ENCODE measurements at regions not wholly inside any gene's neighbourhood (a gene's known extent, or its start where the extent isn't known, plus 50 kb on each side); places are given as distances from the start of the nearest gene placed in this dataset.

GRCh38 chr1:29635501-29636263 is 399.4 kb downstream of the PTPRU start:
- TF ChIP-seq GATA1 (IDR thresholded peaks at IDR 0.05; ENCODE audit: low read depth, low read length), result no peak
- TF ChIP-seq POLR2A (IDR thresholded peaks at IDR 0.05; ENCODE audit: low read length), result no peak
- DNase-seq, result no peak

- no peak for TF ChIP-seq GATA1 (IDR thresholded peaks at IDR 0.05; ENCODE audit: low read depth, low read length)
- TF ChIP-seq POLR2A (IDR thresholded peaks at IDR 0.05; ENCODE audit: low read length), result no peak
- no peak for DNase-seq
These were observed 398.5 kb downstream of the PTPRU start for GRCh38 chr1:29634746-29635335.

- no peak for DNase-seq
- no peak for TF ChIP-seq POLR2A (IDR thresholded peaks at IDR 0.05; ENCODE audit: low read length)
- no peak for TF ChIP-seq GATA1 (IDR thresholded peaks at IDR 0.05; ENCODE audit: low read depth, low read length)
These were observed 398.0 kb downstream of the PTPRU start for GRCh38 chr1:29634324-29634723.

- DNase-seq, result peak in 1 of 2 experiments; percentile 2
- no peak for TF ChIP-seq POLR2A (IDR thresholded peaks at IDR 0.05; ENCODE audit: low read length)
- TF ChIP-seq GATA1 (IDR thresholded peaks at IDR 0.05; ENCODE audit: low read depth, low read length), result no peak
These were observed 397.4 kb downstream of the PTPRU start for GRCh38 chr1:29633771-29634170.

- TF ChIP-seq GATA1 (IDR thresholded peaks at IDR 0.05; ENCODE audit: low read depth, low read length) (no peak), POLR2A (IDR thresholded peaks at IDR 0.05; ENCODE audit: low read length) (no peak)
- no peak for DNase-seq
These were observed 396.7 kb downstream of the PTPRU start for GRCh38 chr1:29632806-29633615.

- no peak for TF ChIP-seq POLR2A (IDR thresholded peaks at IDR 0.05; ENCODE audit: low read length)
- no peak for DNase-seq
These were observed 395.8 kb downstream of the PTPRU start for GRCh38 chr1:29631836-29632805.

- no peak for DNase-seq
- TF ChIP-seq POLR2A (IDR thresholded peaks at IDR 0.05; ENCODE audit: low read length) (no peak), GATA1 (IDR thresholded peaks at IDR 0.05; ENCODE audit: low read depth, low read length) (no peak)
These were observed 395.0 kb downstream of the PTPRU start for GRCh38 chr1:29631361-29631760.

GRCh38 chr1:29630756-29631155 is 394.4 kb downstream of the PTPRU start:
- TF ChIP-seq GATA1 (IDR thresholded peaks at IDR 0.05; ENCODE audit: low read depth, low read length), result no peak
- no peak for TF ChIP-seq POLR2A (IDR thresholded peaks at IDR 0.05; ENCODE audit: low read length)

GRCh38 chr1:29629814-29630516 is 393.6 kb downstream of the PTPRU start:
- DNase-seq, result no peak
- TF ChIP-seq GATA1 (IDR thresholded peaks at IDR 0.05; ENCODE audit: low read depth, low read length), result no peak
- TF ChIP-seq POLR2A (IDR thresholded peaks at IDR 0.05; ENCODE audit: low read length), result no peak

More at GRCh38 chr1:29630756-29631155, 394.4 kb downstream of the PTPRU start:
- no peak for DNase-seq

- DNase-seq, result no peak
- TF ChIP-seq POLR2A (IDR thresholded peaks at IDR 0.05; ENCODE audit: low read length) (no peak), GATA1 (IDR thresholded peaks at IDR 0.05; ENCODE audit: low read depth, low read length) (no peak)
These were observed 393.1 kb downstream of the PTPRU start for GRCh38 chr1:29629401-29629800.

GRCh38 chr1:29628190-29628589 is 391.9 kb downstream of the PTPRU start:
- TF ChIP-seq POLR2A (IDR thresholded peaks at IDR 0.05; ENCODE audit: low read length), result no peak
- no peak for TF ChIP-seq GATA1 (IDR thresholded peaks at IDR 0.05; ENCODE audit: low read depth, low read length)
- no peak for DNase-seq

GRCh38 chr1:29626726-29627125 is 390.4 kb downstream of the PTPRU start:
- TF ChIP-seq GATA1 (IDR thresholded peaks at IDR 0.05; ENCODE audit: low read depth, low read length) (no peak), POLR2A (IDR thresholded peaks at IDR 0.05; ENCODE audit: low read length) (no peak)
- DNase-seq, result no peak

GRCh38 chr1:29626066-29626465 is 389.7 kb downstream of the PTPRU start:
- no peak for DNase-seq

More at GRCh38 chr1:29626066-29626465, 389.7 kb downstream of the PTPRU start:
- TF ChIP-seq POLR2A (IDR thresholded peaks at IDR 0.05; ENCODE audit: low read length) (no peak), GATA1 (IDR thresholded peaks at IDR 0.05; ENCODE audit: low read depth, low read length) (no peak)

Measured in erythroblast (primary cell).